ENCODE measurements at regions not wholly inside any gene's neighbourhood (a gene's known extent, or its start where the extent isn't known, plus 50 kb on each side); places are given as distances from the start of the nearest gene placed in this dataset.

DNA sequence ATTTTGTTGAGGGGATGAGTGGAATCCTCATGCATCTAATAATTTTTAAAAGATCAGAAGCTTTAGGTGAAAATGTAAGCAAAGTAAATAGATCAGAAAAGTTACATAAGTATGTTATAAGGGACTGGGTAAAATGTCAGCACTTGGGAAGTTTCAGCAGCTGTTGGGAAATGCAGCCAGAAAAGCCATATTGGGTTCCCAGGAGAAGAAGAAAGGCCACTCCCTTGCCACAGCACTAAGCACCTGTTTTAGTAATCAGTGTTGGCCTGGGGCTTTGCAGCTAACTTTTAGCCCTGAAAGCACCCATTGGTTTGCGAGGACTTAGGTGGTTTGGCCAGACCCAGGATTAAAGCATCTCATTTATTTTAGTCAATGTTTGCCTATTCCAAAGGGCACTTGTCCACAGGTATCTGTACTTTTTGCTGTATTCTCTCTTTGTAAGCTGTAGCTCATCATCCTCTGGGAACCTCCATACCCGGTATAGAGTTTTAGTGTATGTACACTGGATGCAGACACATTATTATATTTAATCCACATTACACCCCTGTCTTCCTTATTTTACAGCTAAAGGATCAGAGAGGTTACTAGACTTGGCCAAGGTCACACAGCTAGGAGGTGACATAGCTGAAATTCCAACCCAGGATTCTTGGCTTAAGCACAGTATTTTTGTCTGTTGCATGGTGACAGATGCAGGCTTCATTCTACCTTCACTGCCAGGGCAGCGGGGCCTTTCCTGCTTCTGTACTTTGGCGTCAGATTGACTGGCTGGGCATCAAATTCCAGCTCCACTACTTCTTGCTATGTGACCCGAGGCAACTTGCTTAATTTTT lies 127.7 kb upstream of the SESN3 start:
- DNase-seq (ENCODE audit: low read depth, low spot score), result no peak

DNA sequence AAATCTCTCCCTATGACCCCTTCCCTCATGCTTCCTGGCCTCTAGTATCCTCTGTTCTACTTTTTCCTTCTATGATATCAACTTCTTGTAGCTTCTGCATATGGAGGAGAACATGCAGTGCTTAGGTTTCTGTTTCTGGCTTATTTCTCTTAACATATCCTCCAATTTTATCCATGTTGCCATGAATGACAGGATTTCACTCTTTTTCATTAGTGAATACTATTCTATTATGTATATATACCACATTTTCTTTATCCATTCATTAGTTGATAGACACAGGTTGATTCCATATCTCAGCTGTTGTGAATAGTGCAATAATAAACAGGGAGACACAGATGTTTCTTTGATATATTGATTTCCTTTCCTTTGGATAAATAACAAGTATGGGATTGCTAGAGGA lies 123.3 kb upstream of the SESN3 start:
- no peak for DNase-seq (ENCODE audit: low read depth, low spot score)

DNA sequence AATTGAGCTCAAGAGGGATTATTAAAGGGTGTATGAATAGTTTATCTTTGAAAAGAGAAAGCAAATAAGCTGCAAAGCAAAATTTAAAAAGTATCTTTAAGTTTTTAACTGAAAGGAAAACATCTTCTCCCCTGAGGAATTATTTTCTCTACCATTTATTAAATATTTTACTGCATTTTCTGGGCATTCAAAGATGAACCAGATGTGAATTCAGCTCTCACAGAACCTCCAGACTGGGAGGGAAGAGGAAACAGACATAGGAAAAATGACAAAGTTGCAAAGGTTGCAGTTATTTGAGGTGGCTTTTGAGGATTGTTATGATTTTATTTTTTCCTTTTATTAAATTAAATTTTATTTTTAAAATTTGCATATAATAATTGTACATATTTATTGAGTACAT lies 122.7 kb upstream of the SESN3 start:
- DNase-seq (ENCODE audit: low read depth, low spot score), result no peak

DNA sequence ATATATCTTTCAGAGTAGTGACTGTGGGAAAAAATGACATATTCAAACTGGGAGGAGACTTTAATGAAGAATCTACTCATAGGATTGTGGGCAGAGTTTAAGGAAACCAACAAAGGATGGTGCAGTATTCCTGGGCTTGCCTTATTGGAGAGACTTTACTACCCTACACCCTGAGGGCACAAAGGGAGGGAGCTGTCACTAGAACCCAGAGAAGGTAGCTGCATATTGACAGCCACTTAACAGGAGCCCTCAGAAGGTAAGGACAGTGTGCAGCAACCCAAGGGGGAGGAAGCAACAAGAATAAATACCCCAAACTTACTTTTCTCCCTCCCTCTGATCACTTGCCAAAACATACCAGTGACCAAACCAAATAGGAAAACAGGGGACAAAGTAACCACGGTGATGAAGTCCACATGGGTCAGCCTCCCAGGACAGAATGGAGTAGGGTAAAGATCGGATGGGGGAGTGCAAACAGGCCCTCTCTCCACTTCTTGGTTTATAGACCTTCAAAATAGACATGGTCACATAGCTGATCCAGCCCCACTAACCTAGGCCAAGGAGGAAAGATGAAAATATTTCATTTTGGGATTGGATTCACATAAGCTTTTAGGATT lies 121.8 kb upstream of the SESN3 start:
- no peak for DNase-seq (ENCODE audit: low read depth, low spot score)

DNA sequence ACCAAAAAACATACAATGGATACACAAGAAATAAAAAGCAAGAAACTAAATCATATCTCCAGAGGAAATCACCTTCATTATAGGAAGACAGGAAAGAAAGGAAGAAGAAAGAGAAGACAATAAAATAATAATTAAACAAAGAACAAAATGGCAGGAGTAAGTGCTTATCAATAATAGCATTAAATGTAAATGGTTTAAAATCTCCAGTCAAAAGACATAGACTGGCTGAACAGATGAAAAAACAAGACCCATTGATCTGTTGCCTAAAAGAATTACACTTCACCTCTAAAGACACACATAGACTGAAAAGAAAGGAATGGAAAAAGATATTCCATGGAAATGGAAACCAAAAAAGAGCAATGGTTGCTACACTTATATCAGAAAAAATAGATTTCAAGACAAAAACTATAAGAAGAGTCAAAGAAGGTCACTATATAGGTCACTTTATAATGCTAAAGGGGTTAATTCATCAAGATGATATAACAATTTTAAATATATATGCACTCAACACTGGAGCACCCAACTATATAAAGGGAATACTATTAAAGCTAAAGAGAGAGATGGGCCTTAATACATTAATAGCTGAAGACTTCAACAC lies 118.4 kb upstream of the SESN3 start:
- no peak for DNase-seq (ENCODE audit: low read depth, low spot score)

DNA sequence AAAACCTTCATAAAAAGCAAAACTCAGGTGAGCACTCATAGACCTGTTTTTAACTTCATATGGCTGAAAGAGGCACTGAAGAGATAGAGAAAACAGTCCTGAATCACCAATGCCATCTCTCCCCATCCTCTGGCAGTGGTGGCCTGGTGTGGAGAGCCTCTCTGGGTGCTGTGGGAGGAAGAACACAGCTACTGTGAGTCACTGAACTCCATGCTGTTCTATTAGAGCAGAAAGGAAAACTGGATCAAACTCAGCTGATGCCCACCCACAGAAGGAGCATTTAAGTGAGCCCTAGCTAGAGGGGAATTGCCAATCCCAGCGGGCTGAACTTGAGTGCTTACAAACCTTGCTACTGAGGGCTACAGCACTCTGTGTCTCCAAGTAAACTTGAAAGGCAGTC lies 115.3 kb upstream of the SESN3 start:
- DNase-seq (ENCODE audit: low read depth, low spot score), result no peak

GRCh38 chr11:95345651-95346050 lies 114.6 kb upstream of the SESN3 start:
- no peak for DNase-seq (ENCODE audit: low read depth, low spot score)

DNA sequence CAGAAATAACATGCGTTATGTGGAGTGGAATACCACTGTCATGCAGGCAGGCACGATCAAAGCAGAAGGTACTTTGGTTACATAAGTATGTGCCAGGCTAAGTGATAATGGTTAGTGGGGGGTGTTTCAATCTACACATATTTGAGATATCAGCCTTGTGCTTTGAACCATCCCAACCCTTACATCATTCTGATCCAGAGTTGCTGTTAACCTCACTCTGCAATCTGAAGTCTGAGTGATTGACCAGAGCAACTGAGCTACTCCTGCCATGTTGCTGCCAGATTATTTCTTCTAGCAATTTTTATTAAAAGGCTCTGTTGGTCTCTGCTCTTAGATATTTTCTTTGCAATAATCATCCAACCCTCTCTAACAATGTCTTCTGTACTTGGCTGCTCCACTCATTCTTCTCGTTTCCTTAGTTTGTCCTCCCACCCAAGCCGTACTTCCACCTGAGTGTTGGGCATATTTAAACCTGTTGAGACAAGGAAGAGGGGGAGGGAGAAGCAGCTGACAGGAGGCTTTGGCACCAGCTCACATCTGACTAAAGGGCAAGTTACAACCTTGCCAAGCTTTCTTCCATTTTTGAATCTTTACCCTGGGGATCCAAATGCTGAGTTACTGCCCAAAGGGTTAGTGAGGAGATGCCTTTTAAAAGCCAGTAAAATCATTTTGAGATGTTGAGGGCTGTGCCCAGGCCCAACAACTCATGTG lies 114.1 kb upstream of the SESN3 start:
- DNase-seq (ENCODE audit: low read depth, low spot score), result no peak

GRCh38 chr11:95341221-95341620 lies 110.2 kb upstream of the SESN3 start:
- no peak for DNase-seq (ENCODE audit: low read depth, low spot score)

- DNase-seq (ENCODE audit: low read depth, low spot score), result no peak
Observed at GRCh38 chr11:95339086-95339901, 108.3 kb upstream of the SESN3 start.

GRCh38 chr11:95338430-95338991 lies 107.5 kb upstream of the SESN3 start:
- no peak for DNase-seq (ENCODE audit: low read depth, low spot score)

GRCh38 chr11:95337972-95338429 lies 107.0 kb upstream of the SESN3 start:
- DNase-seq (ENCODE audit: low read depth, low spot score), result no peak

GRCh38 chr11:95337175-95337957 lies 106.4 kb upstream of the SESN3 start:
- no peak for DNase-seq (ENCODE audit: low read depth, low spot score)

- no peak for DNase-seq (ENCODE audit: low read depth, low spot score)
Observed at GRCh38 chr11:95335989-95336388, 105.0 kb upstream of the SESN3 start.

DNA sequence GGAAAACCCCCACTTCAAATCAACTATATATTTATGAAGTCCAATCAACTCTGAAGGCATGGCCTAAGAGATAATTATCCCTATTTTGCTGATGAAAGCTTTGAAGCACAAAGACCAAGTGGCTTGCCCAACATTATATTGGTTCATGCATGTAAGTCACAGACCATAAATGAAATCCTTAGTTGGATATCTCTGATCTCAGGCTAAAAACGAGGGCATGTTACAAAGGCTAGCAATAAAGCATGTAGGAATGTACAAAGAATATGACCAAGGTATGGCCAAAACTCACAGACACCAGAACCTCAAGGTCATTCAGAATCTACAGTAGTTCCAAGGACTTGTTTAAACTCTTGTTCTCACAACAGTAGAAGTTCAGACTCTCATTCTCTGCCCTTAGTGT lies 100.2 kb upstream of the SESN3 start:
- no peak for DNase-seq (ENCODE audit: low read depth, low spot score)

DNA sequence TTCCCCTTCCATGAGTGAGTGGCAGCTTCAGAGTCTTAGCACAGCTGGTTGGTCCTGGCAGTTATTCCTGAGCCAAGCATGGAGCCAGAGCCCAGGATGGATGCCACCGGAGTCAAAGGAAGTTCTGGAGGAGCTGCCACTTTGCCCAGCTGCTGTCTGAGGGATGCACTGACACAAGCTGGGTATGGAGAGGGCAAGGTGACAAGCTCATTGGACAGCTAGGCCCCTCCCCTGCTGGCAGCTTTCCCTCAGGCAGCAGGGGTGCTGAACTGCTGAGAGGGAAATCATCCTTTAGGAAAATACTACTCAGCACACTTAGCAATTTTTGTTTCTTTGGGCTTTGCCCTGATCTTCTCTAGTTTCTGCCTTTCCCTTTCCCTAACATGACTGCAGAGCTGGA lies 99.3 kb upstream of the SESN3 start:
- DNase-seq (ENCODE audit: low read depth, low spot score), result no peak

DNA sequence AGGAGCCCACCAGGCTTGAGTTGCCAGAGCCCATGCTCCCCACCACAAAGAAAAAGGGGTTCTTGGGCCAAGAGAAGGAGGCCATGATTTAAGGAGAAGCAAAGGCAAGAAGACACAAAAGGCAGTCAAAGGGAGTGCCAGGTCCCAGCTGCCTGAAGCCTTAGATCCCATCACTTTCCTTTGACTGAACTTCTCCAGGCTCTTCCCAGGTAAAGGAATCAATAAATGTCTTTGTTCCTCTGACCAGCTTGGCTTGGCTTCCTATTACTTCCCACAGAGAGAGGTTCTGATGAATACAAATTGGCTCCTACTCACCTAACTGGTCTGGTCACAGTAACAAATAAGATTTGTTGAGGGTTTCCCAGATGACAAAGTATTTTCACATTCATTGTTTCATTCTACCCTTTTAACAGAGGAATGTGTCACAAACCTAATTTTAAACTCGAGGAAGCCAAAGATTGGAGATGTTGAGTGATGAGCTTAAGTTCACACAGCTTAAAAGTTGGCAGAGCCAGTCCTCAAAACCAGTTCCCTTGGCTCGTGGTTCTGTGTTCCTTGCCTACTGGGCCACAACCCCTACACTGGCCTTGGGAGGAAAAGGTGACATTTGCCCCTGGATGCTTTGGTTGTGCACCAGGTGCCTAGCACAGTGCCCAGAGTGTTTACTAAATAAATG lies 96.4 kb upstream of the SESN3 start:
- no peak for DNase-seq (ENCODE audit: low read depth, low spot score)

DNA sequence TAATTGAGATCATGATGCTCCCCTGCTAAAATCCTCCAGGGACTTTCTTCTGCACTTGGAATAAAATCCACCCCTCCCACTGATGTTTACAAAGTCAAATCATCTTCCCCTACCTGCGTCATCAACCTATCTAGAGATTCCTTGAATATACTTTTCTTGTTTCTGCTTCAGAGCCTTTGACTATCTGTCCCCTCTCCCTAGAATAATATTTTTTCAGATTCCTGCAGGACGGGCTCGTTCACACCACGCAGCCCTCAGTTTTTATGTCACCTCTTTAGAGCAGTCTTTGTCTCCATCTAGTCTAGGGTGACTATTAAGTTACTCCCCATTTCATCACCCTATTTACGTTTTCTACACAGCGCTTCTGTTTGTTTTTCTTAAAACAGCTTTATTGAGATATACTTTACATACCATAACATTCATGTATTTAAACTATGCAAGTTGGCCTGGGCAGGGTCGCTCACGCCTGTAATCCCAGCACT lies 94.8 kb upstream of the SESN3 start:
- DNase-seq (ENCODE audit: low read depth, low spot score), result no peak

DNA sequence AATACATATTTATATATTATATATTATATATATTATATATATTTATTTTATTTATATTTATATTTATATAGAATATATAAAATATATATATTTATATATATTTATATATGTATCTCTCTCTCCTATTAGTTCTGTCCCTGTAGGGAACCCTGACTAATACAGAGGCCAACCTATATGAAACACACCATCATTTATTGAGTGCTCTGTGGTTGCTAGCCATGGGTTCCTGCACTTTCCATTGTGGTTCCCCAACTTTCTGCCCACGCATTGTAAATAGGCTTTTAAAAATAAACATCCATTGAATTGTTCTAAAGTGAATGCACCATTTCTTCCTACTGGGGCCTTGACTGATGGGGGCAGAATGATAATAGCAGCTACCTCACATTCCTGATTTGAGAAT lies 93.8 kb upstream of the SESN3 start:
- no peak for DNase-seq (ENCODE audit: low read depth, low spot score)

DNA sequence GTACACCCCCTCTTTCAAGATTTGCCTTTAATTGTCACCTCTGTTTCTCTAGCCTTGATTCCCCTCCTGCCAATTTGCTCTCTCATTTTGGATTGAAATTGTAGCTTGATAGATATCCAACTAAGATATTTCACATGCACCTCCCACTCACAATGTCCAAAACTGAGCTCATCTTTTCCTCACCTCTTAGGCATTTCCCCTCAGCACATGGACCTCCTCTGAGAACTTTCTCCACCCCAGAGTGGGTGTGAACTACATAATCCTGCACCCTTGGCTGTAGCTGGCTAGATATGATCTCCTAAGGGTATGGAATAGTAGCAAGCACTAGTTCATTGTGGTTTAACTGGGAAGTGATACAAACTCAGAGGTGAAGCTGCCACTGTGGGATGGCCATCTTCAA lies 91.5 kb upstream of the SESN3 start:
- DNase-seq (ENCODE audit: low read depth, low spot score), result no peak
